Epithelial cell of prostate (primary cell): ENCODE measurements at regions not wholly inside any gene's neighbourhood (a gene's known extent, or its start where the extent isn't known, plus 50 kb on each side); places are given as distances from the start of the nearest gene placed in this dataset.

Source experiments
- DNase-seq: peaks from one replicate; pipeline ENCODE4 v3.0.0-alpha.2; 2011; ENCODE audit warnings: low read depth, low spot score
- H3K27ac ChIP-seq: fragments of 450-650 bp; 2 replicates; pipeline ENCODE4 v1.5.1; 2017; ENCODE audit warnings: mild to moderate bottlenecking

GRCh38 chr2:74059137-74059775 is 74.5 kb downstream of the TET3 start:
- no peak for DNase-seq

DNA sequence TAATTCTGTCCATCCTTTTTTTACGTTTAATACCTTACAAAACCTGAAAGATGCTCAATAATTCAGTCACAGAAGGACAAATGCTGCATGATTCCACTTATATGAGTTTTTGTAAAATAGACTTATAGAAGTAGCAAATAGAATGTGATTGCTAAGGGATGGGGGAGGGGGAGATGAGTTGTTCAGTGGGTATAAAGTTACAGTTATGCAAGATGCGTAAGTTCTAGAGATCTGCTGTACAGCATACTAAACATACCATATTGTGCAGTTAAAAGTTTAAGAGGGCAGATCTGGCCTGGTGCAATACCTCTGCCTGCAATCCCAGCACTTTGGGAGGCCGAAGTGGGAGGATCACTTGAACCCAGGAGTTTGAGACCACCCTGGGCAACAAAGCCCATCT is 78.8 kb downstream of the TET3 start:
- H3K27ac ChIP-seq, result no peak overlapping the region
- DNase-seq, result no peak

More at GRCh38 chr2:74059137-74059775, 74.5 kb downstream of the TET3 start:
- no peak overlapping the region for H3K27ac ChIP-seq

- no peak overlapping the region for H3K27ac ChIP-seq
- no peak for DNase-seq
These were observed 80.7 kb downstream of the TET3 start for GRCh38 chr2:74065456-74065855.

DNA sequence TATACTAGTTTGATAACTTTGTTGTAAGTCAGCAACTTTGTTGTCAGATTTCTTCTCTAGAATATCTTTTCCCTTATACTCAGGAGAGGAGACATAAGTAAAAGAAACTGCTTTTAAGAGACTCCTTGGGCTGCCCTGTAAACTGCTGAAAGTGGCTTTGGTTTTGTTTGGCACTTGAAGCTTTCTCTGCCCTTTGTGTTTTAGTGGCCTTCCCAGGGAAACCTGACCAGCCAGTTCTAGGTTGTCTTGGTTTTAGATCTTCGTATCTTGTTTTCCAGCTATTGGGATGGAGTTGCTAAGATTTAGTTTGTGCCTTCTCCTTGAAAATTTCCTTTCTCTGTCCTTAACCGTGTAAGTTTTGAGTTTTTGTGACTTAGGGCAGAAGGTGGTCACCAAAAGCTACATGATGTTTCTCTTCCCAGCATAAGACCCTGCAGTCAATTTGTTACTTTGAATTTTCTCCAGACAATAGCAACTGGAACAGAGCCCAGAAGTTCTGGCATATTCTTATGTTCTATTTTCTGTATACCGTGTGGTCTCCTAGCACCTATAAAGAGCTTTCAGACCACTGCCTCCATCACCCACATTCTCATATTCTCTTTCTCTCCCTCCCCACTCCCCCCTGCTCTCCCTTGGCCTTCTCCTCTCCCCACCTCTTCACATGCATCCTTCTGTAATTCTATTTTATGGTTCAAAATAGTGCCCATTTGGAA is 81.1 kb downstream of the BOLA3 start:
- DNase-seq, result no peak
- no peak overlapping the region for H3K27ac ChIP-seq

DNA sequence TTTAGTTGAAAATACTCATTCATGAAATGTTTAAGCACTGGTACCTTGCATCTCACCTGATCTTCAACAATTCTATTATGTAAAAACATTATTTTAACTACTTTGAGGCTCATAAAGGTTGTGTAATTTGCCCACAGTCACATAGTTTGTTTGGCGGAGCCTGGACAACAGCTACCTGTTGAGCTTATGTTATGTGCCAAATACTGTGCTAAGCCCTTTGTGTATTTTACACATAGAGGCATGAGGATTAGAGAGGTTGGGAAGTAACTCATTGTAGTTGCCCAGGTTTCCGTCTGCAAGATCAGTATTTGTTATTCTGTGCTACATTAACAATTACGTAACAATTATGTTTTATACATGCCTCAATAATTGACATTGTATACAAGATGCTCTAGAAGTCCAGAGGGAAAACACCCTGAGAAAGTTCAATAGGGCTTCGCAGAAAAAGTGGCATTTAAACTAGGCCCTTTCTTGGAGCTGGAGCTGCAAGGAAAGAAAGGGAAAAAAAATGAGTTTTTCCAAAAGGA is 80.4 kb downstream of the BOLA3 start:
- DNase-seq, result no peak
- no peak overlapping the region for H3K27ac ChIP-seq

- H3K27ac ChIP-seq, result no peak overlapping the region
- DNase-seq, result no peak
These were observed 76.7 kb downstream of the BOLA3 start for GRCh38 chr2:74070991-74071390.

DNA sequence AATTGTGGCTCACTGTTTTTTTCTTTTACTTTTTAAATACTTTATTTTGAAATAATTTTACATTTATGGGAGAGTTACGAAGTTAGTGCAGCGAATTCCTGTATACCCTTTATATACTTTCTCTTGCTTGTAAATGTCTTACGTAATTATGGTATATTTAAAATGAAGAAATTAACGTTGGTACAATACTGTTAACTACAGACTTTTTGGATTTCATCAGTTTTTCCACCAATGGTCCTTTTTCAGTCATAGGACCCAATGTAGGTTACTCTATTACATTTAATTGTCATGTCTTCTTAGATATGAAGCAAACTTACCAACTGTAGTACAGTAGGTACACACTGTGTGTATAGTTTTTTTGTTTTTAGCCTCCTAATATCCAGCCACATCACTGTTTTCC is 76.3 kb downstream of the BOLA3 start:
- no peak for DNase-seq
- H3K27ac ChIP-seq, result no peak overlapping the region

- H3K27ac ChIP-seq, result no peak overlapping the region
- DNase-seq, result no peak
These were observed 75.1 kb downstream of the BOLA3 start for GRCh38 chr2:74072565-74072964.

- H3K27ac ChIP-seq, result no peak overlapping the region
- DNase-seq, result no peak
These were observed 73.2 kb downstream of the BOLA3 start for GRCh38 chr2:74074487-74074886.

DNA sequence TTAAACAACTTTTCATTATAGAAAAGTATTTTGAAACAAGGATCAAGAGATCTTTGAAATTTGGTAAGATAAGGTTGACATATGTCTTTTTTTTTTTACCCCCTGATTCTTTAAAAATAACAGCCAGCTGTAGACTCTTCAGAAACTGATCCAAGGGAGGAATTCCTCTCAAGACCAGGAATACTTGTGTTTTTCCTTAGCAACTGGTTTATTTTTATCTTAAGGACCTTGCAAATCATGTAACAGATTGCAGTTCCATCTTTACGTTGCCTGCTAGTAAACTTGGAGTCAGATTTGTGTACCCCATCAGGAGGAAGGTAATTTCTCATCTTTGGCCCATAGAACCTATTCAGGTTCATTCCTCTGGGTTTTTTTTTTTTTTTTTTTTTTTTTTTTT is 71.6 kb downstream of the BOLA3 start:
- no peak for DNase-seq
- no peak overlapping the region for H3K27ac ChIP-seq

GRCh38 chr2:74077636-74078035 is 70.1 kb downstream of the BOLA3 start:
- no peak overlapping the region for H3K27ac ChIP-seq
- no peak for DNase-seq

- no peak overlapping the region for H3K27ac ChIP-seq
- DNase-seq, result no peak
These were observed 69.2 kb downstream of the BOLA3 start for GRCh38 chr2:74078466-74078865.

DNA sequence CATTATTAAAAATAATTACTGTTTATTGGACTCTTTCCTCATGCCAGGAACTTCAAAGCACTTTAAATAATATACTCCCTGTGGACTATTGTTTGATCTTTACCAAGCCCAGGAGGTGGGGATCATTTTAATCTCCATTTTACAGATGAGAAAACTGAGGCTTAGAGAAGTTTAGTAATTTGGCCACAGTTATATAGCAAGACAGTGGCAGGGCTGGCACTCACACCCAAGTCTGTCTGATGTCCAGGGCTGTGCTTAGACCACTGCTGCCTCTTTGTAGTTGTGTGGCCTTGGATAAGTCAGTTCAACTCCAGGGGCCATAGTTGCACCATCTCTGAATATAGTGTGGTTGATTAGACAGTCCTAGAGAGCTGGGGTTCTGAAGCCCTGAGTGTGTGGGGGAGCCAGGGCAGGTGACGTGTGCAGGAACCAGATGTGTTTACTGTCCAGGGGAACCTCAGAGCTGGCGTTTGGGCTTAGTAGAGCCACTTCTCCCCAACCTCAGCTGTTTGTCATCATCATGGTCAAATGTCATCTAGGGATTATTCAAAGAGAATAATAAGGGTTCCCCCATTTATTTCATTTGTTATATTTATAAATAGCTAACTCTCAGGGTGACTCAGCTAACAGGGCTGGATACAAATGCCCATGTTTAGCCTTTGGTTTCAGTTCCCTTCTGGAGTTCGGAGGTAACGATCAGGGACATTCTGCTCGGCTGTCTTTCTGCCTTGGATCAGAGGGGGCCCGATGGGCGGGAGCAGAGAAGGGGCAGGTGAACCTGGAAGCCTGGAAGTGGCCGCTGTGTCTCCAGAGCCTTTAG is 68.0 kb downstream of the BOLA3 start:
- no peak overlapping the region for H3K27ac ChIP-seq
- no peak for DNase-seq

- H3K27ac ChIP-seq, result no peak overlapping the region
- DNase-seq, result no peak
These were observed 67.4 kb downstream of the BOLA3 start for GRCh38 chr2:74080346-74080745.

GRCh38 chr2:74081030-74081762 is 66.5 kb downstream of the BOLA3 start:
- DNase-seq, result no peak
- H3K27ac ChIP-seq, result no peak overlapping the region

DNA sequence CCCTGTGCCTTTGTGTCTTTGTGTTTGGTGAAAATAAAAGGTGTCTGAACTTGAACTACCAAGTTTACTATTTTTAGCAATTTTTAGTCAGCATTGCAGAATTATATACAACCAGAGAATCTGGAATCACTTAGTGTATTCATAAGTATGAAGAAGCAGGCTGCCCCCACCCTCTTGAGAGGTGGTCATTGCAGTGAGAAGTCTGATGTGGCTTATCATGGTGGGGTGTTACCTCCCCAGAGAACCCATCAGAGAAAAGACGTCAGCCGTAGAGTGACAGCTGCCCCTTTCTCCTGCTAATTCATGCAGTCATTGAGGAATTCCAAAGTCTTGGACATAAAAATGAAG is 66.0 kb downstream of the BOLA3 start:
- no peak overlapping the region for H3K27ac ChIP-seq

GRCh38 chr2:74083750-74084149 is 64.0 kb downstream of the BOLA3 start:
- DNase-seq, result no peak
- H3K27ac ChIP-seq, result no peak overlapping the region

More for the DNA sequence above, 66.0 kb downstream of the BOLA3 start:
- no peak for DNase-seq
